Stimulated activated CD8-positive, alpha-beta memory T cell treated with anti-CD3 and anti-CD28 coated beads, Interleukin-7, amount 100 ng/mL, for 4 hours (primary cell): ENCODE measurements at regions not wholly inside any gene's neighbourhood (a gene's known extent, or its start where the extent isn't known, plus 50 kb on each side); places are given as distances from the start of the nearest gene placed in this dataset.
"Not testable (repeated sequence)": the region's sequence is repeated elsewhere in the genome, so short reads cannot be mapped to it uniquely, and the experiment has no call there.

Experiments
- DNase-seq, 2 donors: peaks; one replicate each; pipeline ENCODE4 v3.0.0-alpha.2; 2020; ENCODE audit warnings: low read depth in 2 of 2

DNA sequence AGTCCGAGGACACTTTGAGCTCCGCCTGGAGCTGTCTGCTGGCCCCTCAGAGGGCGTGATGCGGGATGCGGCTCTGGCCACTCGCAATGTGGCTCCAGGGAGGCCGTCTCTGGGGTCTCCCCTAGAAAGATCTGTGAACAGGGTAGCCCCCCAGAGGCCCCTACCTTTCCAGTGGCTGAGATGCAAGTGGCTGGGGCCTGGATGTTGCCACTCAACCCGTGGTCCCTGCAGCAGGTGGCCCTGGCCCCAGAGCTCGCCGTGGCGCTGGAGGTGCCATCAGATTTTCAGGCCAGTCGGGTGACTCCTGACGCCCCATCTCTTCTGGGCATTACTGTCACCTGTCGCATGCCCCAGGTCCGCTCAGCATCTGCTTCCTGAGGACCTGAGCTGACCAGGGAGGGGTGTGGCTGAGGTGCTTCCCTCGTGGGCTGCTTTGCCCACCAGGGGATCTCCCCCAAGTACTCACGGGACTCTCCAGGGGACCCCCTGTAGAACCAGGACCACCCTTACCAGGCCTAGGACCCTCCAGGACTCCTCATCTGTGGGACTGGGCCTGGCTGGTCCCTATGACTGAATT, 102.1 kb upstream of the LRPAP1 start:
- DNase-seq = no peak

DNA sequence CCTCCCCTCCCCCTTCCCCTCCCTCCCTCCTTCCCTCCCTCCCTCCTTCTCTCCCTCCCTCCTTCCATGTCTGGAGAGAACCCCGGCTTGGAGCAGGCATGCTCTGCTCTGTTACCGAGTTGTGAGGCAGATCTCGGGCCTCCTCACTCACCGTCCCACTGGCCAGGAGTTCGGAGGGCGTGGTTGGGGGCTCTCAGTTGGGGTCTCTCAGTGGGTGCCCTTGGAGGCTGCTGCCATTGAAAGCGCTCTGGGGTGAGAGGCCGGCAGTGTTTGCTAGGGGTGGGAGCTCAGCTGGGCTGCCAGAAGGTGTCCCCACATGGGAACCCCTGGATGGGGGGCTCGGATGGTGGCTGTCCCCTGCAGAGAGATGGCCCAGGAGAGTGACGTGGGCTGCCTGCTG, 101.1 kb upstream of the LRPAP1 start:
- DNase-seq = not testable (repeated sequence)

DNA sequence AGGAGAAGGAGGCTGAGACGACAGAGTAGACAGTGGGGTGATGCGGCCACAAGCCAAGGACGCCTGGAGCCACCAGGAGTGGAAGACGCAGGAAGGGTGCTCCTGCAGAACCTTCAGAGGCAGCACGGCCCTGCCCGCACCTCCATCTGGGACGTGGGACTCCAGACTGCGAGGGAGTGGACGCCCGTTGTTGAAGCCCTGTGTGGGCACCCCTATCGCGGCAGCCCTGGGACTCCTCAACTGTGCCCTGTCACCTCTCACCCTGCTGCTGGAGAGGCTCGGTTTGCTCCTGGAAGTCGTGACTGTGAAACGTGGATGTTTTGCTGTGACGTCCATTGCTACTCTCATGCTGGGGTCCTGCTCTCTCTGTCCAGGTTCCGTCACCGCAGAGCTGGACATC, 100.6 kb upstream of the LRPAP1 start:
- not testable (repeated sequence) for DNase-seq

DNA sequence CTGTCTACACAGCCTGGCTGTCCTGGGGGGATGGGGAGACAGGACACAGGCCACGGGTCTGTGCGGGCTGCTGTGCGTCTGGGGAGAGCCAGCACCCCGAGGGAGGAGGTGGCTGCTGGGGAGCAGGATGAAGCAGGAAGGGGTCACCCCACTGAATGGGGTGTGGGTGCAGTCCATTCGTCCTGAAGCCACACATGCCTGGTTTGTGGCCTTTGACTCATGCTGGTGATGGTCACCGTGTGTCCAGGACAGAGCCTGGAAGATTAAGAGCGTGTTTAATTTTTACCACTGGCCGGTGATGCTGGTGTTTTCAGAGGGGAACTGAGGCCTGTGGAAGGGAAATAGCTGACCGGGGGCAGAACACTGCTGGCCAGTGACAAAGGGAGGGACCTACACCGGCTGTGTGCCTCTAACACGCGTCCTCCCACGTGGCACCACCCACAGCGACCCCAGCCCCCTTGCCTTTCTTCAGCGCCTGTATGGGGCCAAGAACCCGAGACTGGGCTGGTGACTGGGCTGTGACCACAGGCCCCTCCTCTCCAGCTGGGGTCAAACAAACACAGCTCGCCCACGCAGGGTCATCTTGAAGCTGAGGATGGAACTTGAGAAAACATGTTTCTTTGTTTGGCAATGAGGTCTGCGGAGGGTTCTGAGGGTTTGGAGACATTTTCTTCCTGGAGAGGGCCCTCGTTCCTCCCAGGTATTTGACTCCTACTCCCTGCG, 99.5 kb upstream of the LRPAP1 start:
- not testable (repeated sequence) for DNase-seq

DNA sequence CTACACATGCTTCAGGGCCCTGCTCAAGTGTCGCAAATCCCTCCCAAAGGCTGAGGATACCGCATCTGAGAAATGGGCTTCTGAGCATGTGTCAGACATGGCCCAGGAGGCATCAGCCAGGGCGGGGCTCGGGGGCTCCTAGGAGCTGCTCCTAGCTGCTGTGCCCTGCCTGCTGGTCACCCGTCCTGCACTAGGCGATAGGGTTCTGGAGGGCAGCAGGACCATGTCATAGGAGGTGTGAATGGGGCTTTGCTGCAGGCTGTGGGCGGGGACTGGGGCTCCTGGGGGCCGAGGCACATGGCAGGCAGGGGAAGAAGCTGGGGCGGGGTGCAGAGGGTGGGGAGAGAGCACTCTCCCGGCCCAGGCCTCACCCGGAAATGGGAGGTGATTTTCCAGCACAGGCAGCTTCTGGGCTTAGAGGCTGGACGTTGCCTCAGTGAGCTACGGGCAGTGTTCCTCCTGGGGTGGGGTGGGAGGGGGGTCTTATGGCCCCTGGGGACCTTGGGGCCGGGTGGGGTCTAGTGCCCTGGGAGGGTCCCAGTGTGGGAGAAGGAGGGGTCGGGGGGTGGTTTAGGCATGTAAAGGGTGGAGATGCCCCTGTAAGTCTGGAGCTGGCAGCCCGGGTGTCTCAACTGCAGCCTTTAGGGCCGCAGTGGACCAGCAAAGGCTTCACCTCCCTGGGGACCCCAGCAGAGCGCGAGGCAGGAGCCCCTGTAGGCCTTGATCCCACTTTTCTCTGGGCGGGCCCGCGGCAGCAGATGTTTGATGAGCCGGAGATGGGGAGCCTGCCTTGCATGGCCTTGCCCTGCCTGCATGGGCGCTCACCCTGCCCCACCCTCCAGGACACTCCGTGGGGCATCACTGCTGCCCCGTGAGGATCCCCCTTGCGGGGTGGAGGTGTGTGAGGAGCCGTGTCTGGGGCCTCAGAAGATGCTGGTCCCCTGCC, 98.6 kb upstream of the LRPAP1 start:
- no peak for DNase-seq

DNA sequence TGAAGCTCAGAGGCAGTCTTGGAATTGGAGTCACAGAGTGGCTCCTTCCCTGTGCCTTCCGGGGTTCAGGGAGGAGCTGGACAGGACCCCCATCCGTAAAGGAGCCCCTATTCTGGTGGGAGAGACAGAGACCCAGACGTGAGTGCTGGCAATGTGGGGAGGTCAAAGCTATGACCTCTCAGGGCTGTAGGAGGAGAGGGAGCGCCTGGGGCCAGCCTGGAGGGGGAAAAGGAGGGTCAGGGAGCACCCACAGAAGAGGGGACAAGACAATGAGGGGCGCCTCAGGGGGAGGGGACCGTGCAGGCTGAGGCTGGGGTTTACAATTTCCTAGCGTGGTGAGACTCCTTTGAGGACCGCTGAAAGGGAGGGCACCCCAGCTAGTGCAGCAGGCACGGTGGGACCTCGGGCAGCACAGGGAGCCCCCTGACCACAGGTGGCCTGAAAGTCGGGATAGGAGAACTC, 97.9 kb upstream of the LRPAP1 start:
- DNase-seq = no peak

DNA sequence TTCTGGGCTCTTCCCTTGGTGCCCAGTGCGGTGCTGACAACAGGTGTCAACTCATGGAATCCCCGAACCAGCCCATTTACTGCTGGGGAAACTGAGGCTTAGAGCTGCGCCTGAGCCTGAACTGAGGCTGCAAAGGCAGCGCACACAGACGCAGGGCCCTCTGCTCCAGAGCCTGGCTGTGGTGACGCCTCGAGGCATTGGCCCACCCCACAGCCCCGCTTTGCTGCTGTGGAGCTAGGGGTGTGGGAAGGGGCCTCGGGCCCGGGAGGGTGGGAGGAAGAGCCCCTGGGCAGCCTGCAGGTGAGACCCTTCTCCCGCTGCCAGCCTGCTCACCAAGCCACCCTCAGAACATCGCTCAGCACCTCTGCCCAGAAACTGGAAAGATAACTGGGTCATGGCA, 97.4 kb upstream of the LRPAP1 start:
- no peak for DNase-seq

DNA sequence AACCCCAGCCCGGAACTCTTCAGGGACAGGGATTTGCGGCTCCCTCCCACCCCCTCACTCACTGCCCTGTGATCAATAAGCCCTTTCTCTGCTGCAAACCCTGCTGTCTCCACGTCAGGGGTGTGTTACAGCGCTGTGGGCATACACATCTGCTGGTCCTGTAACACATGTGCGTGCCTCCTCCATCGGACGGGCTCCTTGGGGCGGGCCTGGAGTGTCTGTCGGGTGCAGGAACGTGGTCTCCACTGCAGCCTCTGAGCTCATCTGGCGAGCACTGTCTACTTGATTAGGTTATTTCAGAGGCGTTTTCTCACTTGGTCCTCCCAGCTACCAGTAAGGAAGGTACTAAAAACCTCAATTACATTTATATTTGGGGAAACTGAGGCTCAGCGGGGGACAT, 97.0 kb upstream of the LRPAP1 start:
- not testable (repeated sequence) for DNase-seq

DNA sequence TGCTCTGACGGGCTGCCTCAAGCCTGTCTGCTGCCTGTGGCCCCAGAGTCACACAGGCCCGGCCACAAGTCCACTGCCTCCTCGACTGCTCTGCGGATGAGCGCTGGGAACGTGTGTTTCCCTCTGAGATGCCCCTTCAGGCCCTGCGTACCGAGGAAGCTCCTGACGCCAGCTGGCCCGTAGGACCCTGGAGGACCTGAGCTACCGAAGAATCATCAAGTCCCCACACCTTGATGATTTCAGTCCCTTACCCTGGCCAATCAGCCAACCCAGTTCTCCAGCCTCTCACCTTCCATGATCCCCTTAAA, 96.6 kb upstream of the LRPAP1 start:
- no peak for DNase-seq

DNA sequence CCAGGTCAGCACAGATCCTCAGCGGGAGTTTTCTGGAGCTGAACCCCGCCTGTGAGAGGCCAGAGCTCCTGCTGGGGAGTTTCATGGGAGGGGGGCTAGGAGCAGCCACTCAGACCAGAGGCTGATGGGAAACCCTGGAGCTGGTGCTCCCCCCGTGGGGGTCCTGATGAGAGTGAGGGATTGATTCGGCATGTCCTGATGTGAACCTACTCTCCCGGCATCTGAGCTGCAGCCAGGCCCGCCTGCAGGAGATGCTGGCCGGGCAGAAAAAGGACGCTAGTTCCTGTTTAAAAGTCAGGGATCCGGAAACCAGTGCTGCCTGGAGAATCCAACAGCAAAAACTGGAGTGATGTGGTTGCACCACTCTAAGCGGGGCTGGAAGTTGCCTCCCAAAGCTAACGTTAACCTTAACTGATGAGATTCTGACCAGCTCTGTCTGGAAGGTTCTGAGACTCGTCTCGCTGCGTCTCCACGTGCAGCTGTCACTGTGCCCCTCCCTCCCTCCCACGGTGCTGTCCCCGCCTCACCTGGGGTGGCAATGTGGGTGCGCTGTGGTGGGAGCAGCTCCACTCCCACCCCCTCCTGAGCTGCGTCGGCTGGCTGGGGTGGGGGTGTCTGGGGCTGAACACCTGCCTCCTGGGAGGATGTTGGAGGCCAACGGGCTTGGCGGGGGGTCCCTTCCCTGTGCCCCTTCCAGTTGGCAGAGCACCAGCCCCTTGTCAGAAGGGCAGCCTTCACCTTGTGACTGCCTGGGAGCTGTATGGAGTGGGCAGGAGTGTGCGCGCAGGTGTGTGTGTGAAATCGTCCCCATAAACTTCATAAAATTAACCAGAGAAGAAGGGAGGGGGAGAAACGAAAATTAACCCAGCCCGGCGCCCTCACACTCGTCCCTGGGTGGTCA, 96.0 kb upstream of the LRPAP1 start:
- DNase-seq = not testable (repeated sequence)

DNA sequence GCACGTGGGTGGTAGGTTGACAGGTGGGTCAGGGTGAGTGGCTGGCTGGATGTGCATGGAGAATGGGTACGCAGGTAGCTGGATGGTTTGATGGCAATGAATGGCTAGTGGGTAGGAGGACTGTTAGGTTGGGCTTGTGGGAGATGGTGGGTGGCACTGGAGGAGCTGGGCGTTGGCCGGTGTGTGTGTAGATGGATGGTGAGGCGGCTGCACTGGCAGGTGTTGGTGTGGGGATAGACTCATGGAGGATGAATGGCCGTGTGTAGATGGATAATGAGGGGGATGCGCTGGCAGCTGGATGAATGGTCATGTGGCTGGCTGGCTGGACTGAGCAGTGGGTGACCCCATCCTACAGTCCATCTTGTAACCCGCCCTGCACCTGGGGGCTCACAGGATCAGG, 95.2 kb upstream of the LRPAP1 start:
- not testable (repeated sequence) for DNase-seq

DNA sequence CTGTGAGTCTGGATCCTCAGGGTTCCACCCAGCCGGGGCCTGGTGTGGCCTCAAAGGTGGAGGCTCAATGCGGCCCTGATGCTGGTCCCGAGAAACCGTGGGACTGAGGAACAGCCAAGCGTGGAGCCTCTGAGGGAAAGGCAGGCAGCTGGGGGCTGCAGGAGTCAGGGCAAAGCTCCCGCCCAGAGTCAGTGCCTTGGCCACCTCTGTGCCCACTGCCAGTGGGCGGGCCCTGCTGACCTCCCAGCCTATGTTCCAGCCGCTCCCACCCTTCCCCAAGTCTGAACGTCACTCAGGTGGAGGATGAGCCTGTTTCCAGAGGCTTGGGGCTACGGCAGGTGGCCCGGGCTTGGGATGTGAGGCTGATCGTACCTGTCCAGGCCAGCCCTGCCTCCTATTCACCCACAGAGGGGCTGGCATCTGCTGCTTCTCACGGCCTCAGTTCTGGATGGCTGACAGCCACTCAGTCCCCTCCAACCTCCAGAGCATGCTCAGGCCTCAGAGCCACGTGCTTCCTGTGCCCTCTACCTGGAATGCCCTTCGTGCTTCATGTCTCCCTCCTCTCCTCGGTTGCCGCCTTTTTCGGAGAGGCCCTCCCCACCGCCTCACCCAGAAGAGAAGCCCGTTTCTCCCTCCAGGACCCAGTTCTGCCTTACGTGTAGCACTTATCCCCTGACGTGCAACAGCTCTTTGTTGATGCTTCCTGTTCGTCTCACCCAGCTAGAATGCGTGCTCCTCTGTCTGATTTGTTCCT, 94.1 kb upstream of the LRPAP1 start:
- DNase-seq = not testable (repeated sequence)

DNA sequence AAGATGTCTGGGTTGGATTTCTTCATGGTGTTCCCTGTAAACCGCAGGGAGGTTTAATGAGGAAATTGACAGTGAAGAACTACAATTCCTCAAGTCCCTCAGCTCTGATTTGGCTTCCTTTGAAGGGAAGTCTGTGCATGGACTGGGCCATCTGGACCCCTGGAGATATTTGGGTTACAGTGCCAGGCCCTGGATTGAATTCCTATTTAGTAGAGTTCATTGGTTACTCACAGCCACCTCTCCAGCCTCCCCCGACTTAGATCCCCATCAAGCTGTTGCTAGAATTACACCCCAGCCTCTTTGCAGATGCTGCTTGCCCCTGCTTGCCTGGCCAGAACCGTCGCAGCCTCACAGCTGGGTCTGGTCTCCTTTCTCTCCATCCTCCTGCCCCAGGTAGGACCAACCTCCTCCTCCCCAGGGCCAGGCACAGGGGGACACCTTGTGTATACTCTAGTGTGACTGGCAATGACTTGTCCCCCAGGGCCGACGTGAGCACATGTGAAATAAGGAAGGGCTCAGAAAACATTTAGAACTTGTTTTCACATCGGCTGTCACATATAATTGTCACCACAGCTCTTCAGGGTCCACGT, 93.2 kb upstream of the LRPAP1 start:
- DNase-seq = not testable (repeated sequence)

DNA sequence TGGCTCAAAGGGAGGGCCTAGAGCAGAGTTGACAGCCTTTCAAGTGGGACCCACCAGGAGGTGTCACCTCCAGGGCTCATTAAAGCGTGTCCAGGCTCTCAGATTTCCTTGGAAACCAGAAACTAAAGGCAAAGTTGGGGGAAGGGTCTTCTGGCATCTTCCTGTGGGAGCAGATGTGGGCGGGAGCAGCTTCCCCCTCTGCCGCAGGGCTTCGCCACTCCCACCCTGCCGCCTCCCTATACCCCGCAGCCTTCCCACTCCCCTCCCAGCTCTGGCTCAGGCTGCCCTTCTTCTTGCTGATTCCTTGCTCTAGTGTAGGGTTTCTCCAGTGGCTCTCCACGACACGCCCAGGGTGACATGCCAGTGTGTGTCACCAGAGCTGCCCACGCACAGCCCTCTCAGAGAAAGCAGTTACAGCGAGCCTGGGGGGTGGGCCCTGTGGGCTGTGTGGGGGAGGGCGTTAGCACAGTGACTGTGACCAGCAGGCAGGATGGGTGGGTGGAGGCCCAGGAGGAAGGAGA, 91.6 kb upstream of the LRPAP1 start:
- DNase-seq = peak in 1 of 2 donors; percentile 3

DNA sequence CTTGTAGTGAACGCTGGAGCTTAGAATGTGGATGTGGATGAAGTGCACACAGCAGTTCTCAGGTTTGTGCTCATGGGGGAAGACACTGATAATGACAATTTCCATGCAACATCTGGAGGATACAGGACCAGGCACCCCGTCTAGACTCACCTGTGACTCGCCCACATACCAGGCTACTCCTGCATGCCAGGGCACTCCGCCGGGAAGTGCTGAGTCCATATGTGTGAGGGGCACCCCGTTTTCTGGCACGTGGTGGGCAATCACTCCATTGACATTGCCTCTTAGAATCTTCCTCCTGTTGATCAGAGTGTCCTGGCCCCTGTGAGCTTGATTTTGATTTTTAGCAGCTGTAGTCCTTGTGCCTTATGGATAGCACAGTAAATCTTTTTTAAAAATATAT, 90.9 kb upstream of the LRPAP1 start:
- DNase-seq = no peak

DNA sequence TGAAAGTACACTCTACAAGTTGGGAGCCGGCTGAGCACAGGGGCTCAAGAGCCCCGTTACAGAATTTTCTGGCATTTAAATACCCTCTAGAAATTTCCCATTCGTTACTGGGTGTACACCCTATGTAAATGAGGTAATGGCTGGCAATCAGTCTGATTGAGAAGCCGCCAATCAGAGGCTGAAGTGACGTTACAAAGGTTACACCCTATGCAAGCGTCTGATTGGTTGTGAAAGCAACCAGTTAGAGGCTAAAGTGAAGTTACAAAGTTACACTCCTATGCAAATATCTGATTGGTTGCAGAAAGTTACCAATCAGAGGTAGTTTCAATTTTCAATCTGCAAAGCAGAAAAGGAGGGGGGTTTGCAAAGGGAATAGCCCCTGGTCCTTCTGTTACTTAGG, 88.1 kb upstream of the LRPAP1 start:
- not testable (repeated sequence) for DNase-seq

DNA sequence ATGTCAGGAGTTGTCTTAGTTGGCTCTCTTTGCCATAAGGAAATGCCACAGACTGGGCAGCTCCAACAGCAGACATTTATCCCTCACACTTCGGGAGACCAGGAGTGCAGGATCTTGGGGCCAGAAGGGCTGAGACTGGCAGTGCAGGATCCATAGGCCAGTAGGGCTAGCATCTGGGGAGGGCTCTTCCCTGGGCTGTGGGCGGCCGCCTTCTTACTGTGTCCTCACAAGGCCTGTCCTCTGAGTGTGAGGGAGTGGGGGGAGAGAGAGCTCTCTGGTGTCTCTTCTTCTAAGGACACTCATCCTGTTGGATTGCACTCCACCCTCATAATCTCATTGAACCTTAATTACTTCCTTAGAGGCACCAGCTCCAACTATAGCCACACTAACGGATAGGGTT, 87.5 kb upstream of the LRPAP1 start:
- not testable (repeated sequence) for DNase-seq

DNA sequence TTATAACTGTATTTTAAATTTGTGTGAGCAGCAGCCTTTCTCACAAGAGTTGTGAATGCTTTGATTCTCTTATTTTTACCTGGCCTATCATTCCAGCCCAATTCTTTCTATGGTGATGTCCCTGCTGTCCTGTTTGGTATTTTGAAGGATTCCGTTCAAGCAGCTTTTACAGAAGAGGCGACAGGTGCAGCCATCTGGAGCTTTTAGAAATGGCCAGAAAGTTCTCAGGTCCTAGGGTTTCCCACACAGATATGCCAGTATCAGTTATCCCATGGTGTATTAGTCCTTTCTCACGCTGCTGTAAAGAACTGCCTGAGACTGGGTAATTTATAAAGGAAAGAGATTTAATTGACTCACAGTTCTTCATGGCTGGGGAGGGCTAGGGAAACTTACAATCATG, 86.1 kb upstream of the LRPAP1 start:
- DNase-seq = not testable (repeated sequence)

DNA sequence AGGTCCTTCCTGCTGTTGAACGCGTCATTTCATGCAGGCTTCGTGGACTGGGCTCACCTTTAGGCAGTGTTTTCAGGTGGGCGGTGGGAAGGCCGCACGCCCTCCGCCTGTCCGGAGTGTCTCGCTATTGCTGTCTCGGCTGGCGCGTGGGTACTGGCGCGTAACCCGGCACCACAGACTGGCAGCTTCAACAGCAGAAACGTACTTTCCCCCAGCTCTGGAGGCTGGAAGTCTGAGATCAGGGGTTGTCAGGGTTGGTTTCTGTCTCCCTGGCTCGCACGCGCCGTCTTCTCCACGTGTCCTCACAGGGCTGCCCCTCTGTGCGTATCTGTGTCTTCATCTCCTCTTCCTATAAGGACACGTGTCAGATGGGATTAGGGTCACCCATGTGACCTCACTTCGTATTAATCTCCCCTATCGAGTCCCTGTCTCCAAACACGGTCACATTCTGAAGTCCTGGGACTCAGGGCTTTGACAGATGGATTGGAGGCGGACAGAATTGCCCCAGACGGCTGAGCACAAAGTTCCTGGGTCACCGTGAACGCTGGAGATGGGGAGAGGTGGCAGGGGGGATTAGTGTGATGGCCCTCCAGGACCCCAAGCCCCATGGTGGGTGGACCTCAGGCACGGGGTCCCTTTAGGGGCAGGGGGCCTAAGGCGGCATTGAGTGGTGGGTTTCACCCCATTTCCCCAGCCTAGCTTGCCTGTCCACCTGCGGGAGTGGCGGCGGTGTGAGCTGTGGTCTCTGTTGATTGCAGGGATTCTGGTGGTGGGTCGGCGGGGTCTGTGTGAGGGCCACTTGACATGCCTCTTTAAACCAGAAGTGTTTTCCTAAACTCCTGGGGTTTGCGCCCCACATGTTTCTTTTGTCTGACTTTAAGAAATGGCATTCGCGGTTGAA, 83.4 kb upstream of the LRPAP1 start:
- DNase-seq = no peak

DNA sequence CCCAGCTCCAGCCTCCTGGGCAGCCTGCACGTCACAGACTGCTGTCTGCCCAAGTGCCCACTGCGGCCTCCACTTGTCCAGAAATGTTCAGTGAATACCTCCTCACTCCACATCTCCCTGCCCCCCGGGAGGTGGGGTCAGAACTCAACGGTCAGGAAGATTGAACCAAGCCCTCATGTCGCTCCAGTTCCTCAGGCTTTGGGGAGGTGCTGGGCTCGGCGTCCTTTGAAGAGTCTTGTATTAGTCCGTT, 82.4 kb upstream of the LRPAP1 start:
- DNase-seq = no peak
